ENCODE measurements at regions not wholly inside any gene's neighbourhood (a gene's known extent, or its start where the extent isn't known, plus 50 kb on each side); places are given as distances from the start of the nearest gene placed in this dataset.

GRCh38 chr2:209322905-209323512 lies 100.8 kb upstream of the MAP2 start:
- Histone ChIP-seq H4K8ac (replicated peaks; ENCODE audit: insufficient read length, low read depth, low read length) (no peak overlapping the region), H3K23ac (ENCODE audit: insufficient read length, low read depth, low read length) (no peak overlapping the region), H2BK15ac (ENCODE audit: low read depth, low read length) (no peak overlapping the region), H3K18ac (ENCODE audit: insufficient read length, low read depth, low read length) (no peak overlapping the region), H3K9me3 (ENCODE audit: control insufficient read depth, low read depth, low read length) (no peaks in the 10 kb centered on the region), H3K79me2 (ENCODE audit: insufficient read depth, low read length) (no peaks in the 10 kb centered on the region), H2AK5ac (ENCODE audit: insufficient read length, low read length) (no peak overlapping the region), H3K9ac (ENCODE audit: extremely low read depth, insufficient read length, low read length) (no peak overlapping the region), H3K79me1 (ENCODE audit: insufficient read depth, low read depth, low read length, poor library complexity, severe bottlenecking) (no peaks in the 10 kb centered on the region), H3K4me2 (ENCODE audit: insufficient read depth, insufficient read length, low read length) (no peak overlapping the region), H3K4ac (ENCODE audit: low read depth, low read length) (no peak overlapping the region), H4K91ac (ENCODE audit: insufficient read length, low read depth, low read length) (no peak overlapping the region), H3T11ph (ENCODE audit: low read length) (no peak overlapping the region), H3K4me1 (ENCODE audit: insufficient read depth, low read length) (0 out of 2 replicates have a peak, but pooled peaks cover 1% of the 10 kb centered on the region), H3K27ac (ENCODE audit: insufficient read length, low read depth, low read length) (no peak overlapping the region), H4K20me1 (ENCODE audit: control insufficient read depth, insufficient read depth, insufficient read length) (no peaks in the 10 kb centered on the region), H3K14ac (ENCODE audit: insufficient read depth, low read length) (no peak overlapping the region), H2BK5ac (ENCODE audit: insufficient read length, low read length) (no peak overlapping the region), H4K5ac (ENCODE audit: insufficient read length, low read depth, low read length) (no peak overlapping the region), H3K56ac (ENCODE audit: insufficient read length, low read depth, low read length) (no peak overlapping the region), H3K27me3 (ENCODE audit: insufficient read depth, low read length) (no peaks in the 10 kb centered on the region; the same call in 1 of the 2 replicates), H2AFZ (ENCODE audit: low read length) (no peak overlapping the region), H2BK12ac (ENCODE audit: insufficient read length, low read depth, low read length) (no peak overlapping the region), H2BK20ac (ENCODE audit: low read depth, low read length, poor library complexity, severe bottlenecking) (no peak overlapping the region), H3K23me2 (ENCODE audit: insufficient read length, low read depth, low read length, poor library complexity, severe bottlenecking) (no peaks in the 10 kb centered on the region), H2BK120ac (ENCODE audit: low read depth, low read length, poor library complexity, severe bottlenecking) (no peak overlapping the region)
- H3K4me3 Mint-ChIP-seq = no peak overlapping the region
- no peak overlapping the region; a peak in 3 of 7 replicates for H3K27ac Mint-ChIP-seq
- DNase-seq = no peak
- peaks cover 7% of the 10 kb centered on the region for H3K27me3 Mint-ChIP-seq (ENCODE audit: low read depth)
- peaks cover 0 to 18% (median 3%) of the 10 kb centered on the region in 3 experiments; a peak in 5 of 7 replicates for H3K36me3 Mint-ChIP-seq (ENCODE audit: insufficient read depth in 1 of 3, low read depth in 3 of 3)
- no peak for TF ChIP-seq CTCF (conservative IDR thresholded peaks at IDR 0.05)
- no CpG with 5 or more reads among the region's 5 CpGs for WGBS (ENCODE audit: extremely low coverage, insufficient read length, low lambda C conversion rate)
- peaks cover 2 to 7% of the 10 kb centered on the region in 2 experiments; a peak in 2 of 5 replicates for H3K9me3 Mint-ChIP-seq
- peaks cover 7 to 15% of the 10 kb centered on the region in 2 experiments for H3K4me1 Mint-ChIP-seq

Data from H9 (cell line).